ENCODE measurements at regions not wholly inside any gene's neighbourhood (a gene's known extent, or its start where the extent isn't known, plus 50 kb on each side); places are given as distances from the start of the nearest gene placed in this dataset.
"Not testable (repeated sequence)": the region's sequence is repeated elsewhere in the genome, so short reads cannot be mapped to it uniquely, and the experiment has no call there.

GRCh38 chr16:87040169-87041117 lies 276.7 kb downstream of the C16orf95 start:
- no peak for DNase-seq

DNA sequence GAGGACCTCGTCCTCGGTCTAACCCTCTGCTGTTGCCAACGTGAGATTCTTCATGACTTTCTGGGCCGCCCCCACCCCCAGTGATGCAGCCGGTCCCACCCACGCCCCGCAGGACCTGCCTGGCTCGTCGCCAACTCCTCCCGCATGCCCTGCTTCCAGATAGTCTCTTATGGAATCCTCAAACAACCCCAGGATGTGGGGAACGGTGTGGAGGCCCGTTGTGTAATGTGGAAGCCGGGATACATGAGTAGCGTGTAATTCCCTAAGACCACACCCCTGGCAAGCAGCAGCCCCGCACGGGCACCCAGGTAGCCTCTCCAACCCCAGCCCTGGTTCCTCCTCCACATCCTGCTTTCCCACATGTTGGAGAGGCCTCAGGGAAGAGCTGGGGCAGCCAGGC lies 275.9 kb downstream of the C16orf95 start:
- DNase-seq = no peak

DNA sequence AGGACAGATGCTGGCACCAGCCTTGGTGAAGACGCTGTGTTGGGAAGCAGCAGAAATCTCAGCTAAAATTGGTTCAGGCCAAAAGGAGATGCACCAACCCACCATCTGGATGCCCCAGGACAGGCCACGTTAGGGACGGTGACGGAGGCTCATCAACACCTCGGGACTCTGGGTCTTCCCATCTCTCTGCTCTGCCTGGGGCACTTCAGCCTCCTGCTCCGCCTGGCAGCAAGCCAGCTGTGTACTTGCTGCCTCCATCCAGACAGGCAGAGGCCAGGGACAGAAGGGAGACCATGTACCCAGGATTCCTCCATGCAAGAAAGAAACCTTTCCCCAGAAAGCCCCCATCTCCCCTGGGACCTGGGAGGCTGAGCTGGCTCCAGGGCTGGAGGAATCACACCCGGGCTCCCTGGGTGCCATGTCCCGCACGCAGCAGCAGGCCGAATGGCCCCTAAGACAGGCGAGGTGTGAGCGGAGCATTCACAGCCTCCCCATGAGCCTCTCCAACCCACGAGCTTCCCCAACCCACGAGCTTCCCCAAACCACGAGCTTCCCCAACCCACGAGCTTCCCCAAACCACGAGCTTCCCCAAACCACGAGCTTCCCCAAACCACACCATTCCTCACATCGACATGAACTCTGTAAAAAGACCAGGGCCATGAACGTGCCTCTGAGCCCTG lies 274.5 kb downstream of the C16orf95 start:
- peak in 1 of 14 donors; percentile 12 for DNase-seq

DNA sequence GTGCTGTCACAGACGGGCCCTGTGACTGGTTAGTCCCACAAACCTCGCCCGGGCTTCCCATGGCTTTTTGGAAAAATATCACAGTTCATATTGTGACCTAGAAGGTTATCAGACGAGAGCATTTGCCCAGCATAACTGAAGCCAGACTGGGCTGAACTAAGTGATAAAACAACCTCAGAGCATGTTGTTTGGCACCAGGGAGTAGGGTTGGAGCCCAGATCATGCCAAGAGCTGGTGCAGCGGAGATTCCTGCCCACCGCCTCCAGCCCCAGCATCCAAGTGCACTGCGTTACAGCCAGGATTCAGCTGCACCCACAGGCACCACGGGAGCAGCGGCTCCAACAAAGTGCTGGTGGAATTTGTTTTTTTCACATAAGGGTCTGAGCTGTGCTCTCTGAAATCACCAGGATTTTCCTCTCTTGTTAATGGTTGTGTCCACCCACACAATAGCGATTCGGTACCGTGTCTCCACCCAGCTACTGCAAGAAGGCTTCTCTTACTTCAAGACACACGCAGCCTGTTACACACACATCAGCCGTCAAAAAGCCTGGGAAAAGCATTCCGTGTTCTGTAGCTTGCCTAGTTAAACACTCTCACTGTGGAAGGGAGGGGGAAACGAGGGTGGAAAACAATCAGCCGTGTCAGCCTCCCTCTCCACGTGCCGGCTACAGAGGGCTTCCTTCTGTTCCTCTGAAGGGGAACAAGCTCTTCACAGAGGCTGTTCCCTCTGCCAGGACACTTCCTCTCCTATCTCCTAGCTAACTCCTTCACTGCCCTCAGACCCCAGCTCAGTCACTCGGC lies 273.8 kb downstream of the C16orf95 start:
- peak in 2 of 14 donors; percentile 1 to 52 for DNase-seq

DNA sequence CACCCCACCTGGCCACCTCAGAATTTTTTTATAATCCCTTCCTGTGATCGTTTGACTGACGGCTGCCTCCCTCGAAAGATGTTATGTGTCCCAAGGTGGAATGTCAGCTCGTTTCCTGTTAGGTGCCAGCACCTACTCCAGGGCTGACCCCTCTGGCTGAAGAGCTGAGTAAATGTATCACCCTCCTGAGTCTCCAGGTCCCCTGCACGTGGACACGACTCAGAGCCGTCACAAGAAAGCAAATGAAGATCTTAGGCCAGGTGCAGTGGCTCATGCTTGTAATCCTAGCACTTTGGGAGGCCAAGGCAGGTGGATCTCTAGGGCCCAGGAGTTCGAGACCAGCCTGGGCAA lies 273.2 kb downstream of the C16orf95 start:
- no peak for DNase-seq

DNA sequence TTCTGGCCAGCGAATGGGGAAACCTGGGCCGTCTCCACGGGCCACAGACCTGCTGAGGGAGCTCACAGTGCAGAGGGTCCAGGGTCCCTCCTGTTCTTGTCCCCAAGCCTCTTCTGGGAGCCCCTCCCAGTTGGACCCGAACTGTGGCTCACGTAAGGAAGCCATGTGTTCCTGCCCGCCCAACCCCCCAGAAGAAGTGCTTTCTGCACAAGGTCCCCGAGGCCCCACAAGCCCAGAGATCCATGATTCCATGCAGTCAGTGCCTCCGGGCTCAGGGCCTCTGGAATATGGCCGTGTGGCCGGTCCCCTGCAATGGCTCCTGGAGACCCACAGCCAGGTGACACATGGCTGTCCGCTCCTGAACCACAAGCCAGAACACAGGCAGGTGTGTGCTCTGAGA lies 272.4 kb downstream of the C16orf95 start:
- DNase-seq = no peak

GRCh38 chr16:87045466-87046216 lies 271.6 kb downstream of the C16orf95 start:
- DNase-seq = no peak

DNA sequence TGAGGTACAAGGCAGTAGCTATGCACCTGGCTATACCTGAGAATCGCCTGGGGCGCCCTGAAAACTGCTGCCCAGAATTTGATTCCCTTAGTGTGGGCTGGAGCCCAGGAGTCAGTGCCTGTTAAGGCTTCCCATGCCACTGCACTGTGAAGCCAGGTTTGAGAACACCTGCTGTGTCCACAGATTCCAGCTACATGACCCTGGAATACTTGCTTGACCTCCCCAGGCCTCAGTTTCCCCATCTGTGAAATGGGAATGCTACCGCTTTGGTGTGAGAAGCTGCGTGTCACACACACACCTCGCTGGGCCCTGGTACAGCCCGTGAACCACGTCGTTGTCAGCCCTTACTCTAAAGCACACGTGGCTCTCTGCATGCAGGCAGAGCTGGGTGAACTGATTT lies 271.0 kb downstream of the C16orf95 start:
- DNase-seq = no peak

GRCh38 chr16:87047221-87048037 lies 269.8 kb downstream of the C16orf95 start:
- no peak for DNase-seq

DNA sequence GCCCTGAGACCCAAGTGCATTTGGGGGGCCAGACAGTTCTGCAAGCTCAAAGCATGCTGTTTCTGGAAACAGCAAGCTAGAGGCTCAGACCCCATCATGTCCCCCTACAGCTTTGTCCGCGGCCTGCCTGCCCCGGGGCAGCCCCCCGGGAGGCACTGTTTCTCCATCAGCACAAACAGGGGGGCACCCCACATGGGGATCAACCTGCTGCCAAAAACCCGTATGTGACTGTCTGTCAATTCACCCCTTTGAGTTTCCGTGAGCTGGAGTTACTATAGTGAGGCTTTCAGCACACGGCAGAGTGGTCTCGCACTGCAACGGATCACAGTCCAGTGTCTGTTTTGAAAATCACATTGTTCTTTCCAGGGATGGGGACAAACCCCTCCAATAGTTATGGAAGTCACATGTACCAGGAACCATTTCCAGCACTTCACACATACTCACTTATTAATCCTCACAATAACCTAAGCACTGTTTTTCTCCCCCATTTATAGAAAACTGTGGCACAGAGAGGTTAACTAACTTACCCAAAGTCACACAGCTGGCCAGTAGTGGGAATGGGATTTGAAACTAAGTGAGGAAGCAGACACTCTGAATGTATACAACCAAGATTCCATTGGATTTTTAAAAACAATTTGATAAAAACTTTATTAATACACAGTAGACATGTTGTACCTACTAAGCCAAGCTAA lies 269.0 kb downstream of the C16orf95 start:
- DNase-seq = no peak

- DNase-seq = no peak
Measured at GRCh38 chr16:87048730-87049115, 268.5 kb downstream of the C16orf95 start.

GRCh38 chr16:87049216-87049615 lies 268.0 kb downstream of the C16orf95 start:
- not testable (repeated sequence) for DNase-seq

GRCh38 chr16:87050142-87050541 lies 267.1 kb downstream of the C16orf95 start:
- no peak for DNase-seq

GRCh38 chr16:87051526-87052320 lies 265.5 kb downstream of the C16orf95 start:
- DNase-seq = no peak

GRCh38 chr16:87052506-87052905 lies 264.7 kb downstream of the C16orf95 start:
- DNase-seq = no peak

- no peak for DNase-seq
Measured at GRCh38 chr16:87053016-87053982, 263.9 kb downstream of the C16orf95 start.

GRCh38 chr16:87054154-87054553 lies 263.0 kb downstream of the C16orf95 start:
- DNase-seq = no peak

DNA sequence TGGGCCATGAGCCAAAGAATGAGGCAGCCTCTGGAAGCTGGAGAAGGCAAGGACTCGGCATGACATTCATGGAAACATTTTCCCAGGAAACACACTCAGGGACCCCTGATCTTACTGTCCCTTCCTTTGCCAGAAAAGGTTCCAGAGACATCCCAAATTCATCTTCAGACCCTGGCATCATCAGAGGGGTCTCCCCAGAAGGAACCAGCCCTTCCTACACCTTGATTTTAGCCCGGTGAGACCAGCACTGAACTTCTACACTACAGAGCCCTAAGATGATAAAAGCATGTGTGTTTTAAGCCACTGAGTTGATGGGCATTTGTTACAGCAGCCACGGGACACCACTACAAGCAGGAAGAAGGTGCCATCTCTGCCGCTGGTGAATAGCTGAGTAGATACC lies 262.3 kb downstream of the C16orf95 start:
- DNase-seq = no peak

DNA sequence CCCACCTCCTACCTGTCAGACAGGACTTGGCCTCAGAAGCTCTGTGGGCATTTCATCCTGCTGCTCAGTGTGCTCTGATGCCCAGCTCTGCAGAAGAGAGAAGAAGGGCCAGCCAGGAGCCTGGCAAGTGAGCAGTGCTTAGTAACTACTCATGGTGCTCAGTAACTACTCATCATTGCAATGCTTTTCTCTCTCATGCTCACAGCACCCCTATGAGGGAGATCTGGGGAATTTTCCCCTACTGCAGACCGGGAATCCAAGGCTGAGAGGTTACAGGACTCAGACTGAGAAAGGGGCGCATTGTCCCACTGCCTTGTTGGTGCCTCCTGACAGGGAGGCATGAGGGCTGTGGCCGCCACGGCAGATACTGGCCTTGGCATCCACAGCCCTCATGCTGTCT lies 261.1 kb downstream of the C16orf95 start:
- no peak for DNase-seq
